ENCODE measurements at regions not wholly inside any gene's neighbourhood (a gene's known extent, or its start where the extent isn't known, plus 50 kb on each side); places are given as distances from the start of the nearest gene placed in this dataset.

- Histone ChIP-seq H3K9me3 (ENCODE audit: control insufficient read depth in 1 of 2, low read length in 2 of 2) (peaks cover 0 to 8% of the 10 kb centered on the region in 2 donors), H3K27me3 (ENCODE audit: insufficient read depth, low read length) (no peaks in the 10 kb centered on the region), H3K27ac (ENCODE audit: low read depth, low read length) (no peak overlapping the region), H3K4me1 (ENCODE audit: insufficient read depth, low read length) (no peaks in the 10 kb centered on the region), H3K4me3 (ENCODE audit: low read length in 2 of 2) (no peak overlapping the region), H3K36me3 (ENCODE audit: insufficient read depth, low read length) (no peaks in the 10 kb centered on the region)
- Mint-ChIP-seq H3K4me3 (no peak overlapping the region), H3K27ac (no peak overlapping the region), H3K27me3 (peaks cover 4% of the 10 kb centered on the region in 2 donors), H3K4me1 (peaks cover 1 to 9% (median 4%) of the 10 kb centered on the region in 4 donors), H3K9me3 (peaks cover 0 to 17% (median 15%) of the 10 kb centered on the region in 8 donors), H3K36me3 (no peaks in the 10 kb centered on the region)
- POLR2A ChIA-PET (ENCODE audit: partially characterized antibody) = no interaction called here
- intact Hi-C loops (cut with micrococcal nuclease) = no loop called here
- CTCF ChIA-PET (ENCODE audit: partially characterized antibody) = no interaction called here
- DNase-seq = no peak
Observed at GRCh38 chr11:69427337-69427736, 54.1 kb upstream of the LINC01488 start.

- Mint-ChIP-seq H3K36me3 (no peaks in the 10 kb centered on the region), H3K4me1 (peaks cover 1 to 9% (median 4%) of the 10 kb centered on the region in 4 donors), H3K9me3 (peaks cover 0 to 17% (median 15%) of the 10 kb centered on the region in 8 donors), H3K27me3 (peaks cover 4% of the 10 kb centered on the region in 2 donors), H3K27ac (no peak overlapping the region), H3K4me3 (no peak overlapping the region)
- Histone ChIP-seq H3K27ac (ENCODE audit: low read depth, low read length) (no peak overlapping the region), H3K36me3 (ENCODE audit: insufficient read depth, low read length) (no peaks in the 10 kb centered on the region), H3K9me3 (ENCODE audit: control insufficient read depth in 1 of 2, low read length in 2 of 2) (peaks cover 0 to 8% of the 10 kb centered on the region in 2 donors), H3K4me3 (ENCODE audit: low read length in 2 of 2) (no peak overlapping the region), H3K27me3 (ENCODE audit: insufficient read depth, low read length) (no peaks in the 10 kb centered on the region), H3K4me1 (ENCODE audit: insufficient read depth, low read length) (no peaks in the 10 kb centered on the region)
- intact Hi-C loops (cut with micrococcal nuclease) = no loop called here
- ChIA-PET CTCF (ENCODE audit: partially characterized antibody) (no interaction called here), POLR2A (ENCODE audit: partially characterized antibody) (no interaction called here)
- DNase-seq = no peak
Observed at GRCh38 chr11:69427906-69428880, 53.3 kb upstream of the LINC01488 start.

- ChIA-PET POLR2A (ENCODE audit: partially characterized antibody) (no interaction called here), CTCF (ENCODE audit: partially characterized antibody) (no interaction called here)
- no peaks in the 10 kb centered on the region for H3K4me1 ChIP-seq (ENCODE audit: insufficient read depth, low read length)
- intact Hi-C loops (cut with micrococcal nuclease) = no loop called here
- no peak overlapping the region for H3K27ac Mint-ChIP-seq
- no peaks in the 10 kb centered on the region for H3K36me3 ChIP-seq (ENCODE audit: insufficient read depth, low read length)
- no peaks in the 10 kb centered on the region for H3K36me3 Mint-ChIP-seq
- no peak overlapping the region for H3K4me3 ChIP-seq (ENCODE audit: low read length in 2 of 2)
- peaks cover 0 to 2% of the 10 kb centered on the region in 2 donors for H3K9me3 ChIP-seq (ENCODE audit: control insufficient read depth in 1 of 2, low read length in 2 of 2)
- peaks cover 1 to 9% (median 4%) of the 10 kb centered on the region in 4 donors for H3K4me1 Mint-ChIP-seq
- H3K27ac ChIP-seq (ENCODE audit: low read depth, low read length) = no peak overlapping the region
- peaks cover 0 to 10% (median 7%) of the 10 kb centered on the region in 8 donors for H3K9me3 Mint-ChIP-seq
- H3K4me3 Mint-ChIP-seq = no peak overlapping the region
- peaks cover 4 to 5% of the 10 kb centered on the region in 2 donors for H3K27me3 Mint-ChIP-seq
- H3K27me3 ChIP-seq (ENCODE audit: insufficient read depth, low read length) = no peaks in the 10 kb centered on the region
- no peak for DNase-seq
Observed at GRCh38 chr11:69429716-69430491, 51.6 kb upstream of the LINC01488 start.

- no peak overlapping the region for H3K27ac Mint-ChIP-seq
- no peaks in the 10 kb centered on the region for H3K4me1 ChIP-seq (ENCODE audit: insufficient read depth, low read length)
- H3K36me3 Mint-ChIP-seq = no peaks in the 10 kb centered on the region
- H3K4me3 ChIP-seq (ENCODE audit: low read length in 2 of 2) = no peak overlapping the region
- intact Hi-C loops (cut with micrococcal nuclease) = no loop called here
- H3K4me1 Mint-ChIP-seq = peaks cover 0 to 7% (median 3%) of the 10 kb centered on the region in 4 donors
- no peak overlapping the region for H3K27ac ChIP-seq (ENCODE audit: low read depth, low read length)
- no peaks in the 10 kb centered on the region for H3K36me3 ChIP-seq (ENCODE audit: insufficient read depth, low read length)
- H3K9me3 ChIP-seq (ENCODE audit: control insufficient read depth in 1 of 2, low read length in 2 of 2) = no peaks in the 10 kb centered on the region
- H3K4me3 Mint-ChIP-seq = no peak overlapping the region
- H3K27me3 Mint-ChIP-seq = peaks cover 0 to 7% of the 10 kb centered on the region in 2 donors
- DNase-seq = no peak
- no peaks in the 10 kb centered on the region for H3K27me3 ChIP-seq (ENCODE audit: insufficient read depth, low read length)
- ChIA-PET CTCF (ENCODE audit: partially characterized antibody) (no interaction called here), POLR2A (ENCODE audit: partially characterized antibody) (no interaction called here)
- peaks cover 0 to 4% (median 2%) of the 10 kb centered on the region in 8 donors for H3K9me3 Mint-ChIP-seq
Observed at GRCh38 chr11:69430566-69430965, 50.9 kb upstream of the LINC01488 start.

GRCh38 chr11:69431136-69431535 is 50.3 kb upstream of the LINC01488 start:
- Histone ChIP-seq H3K27ac (ENCODE audit: low read depth, low read length) (no peak overlapping the region), H3K4me1 (ENCODE audit: insufficient read depth, low read length) (no peaks in the 10 kb centered on the region), H3K4me3 (ENCODE audit: low read length in 2 of 2) (no peak overlapping the region), H3K36me3 (ENCODE audit: insufficient read depth, low read length) (no peaks in the 10 kb centered on the region), H3K27me3 (ENCODE audit: insufficient read depth, low read length) (no peaks in the 10 kb centered on the region), H3K9me3 (ENCODE audit: control insufficient read depth in 1 of 2, low read length in 2 of 2) (no peaks in the 10 kb centered on the region)
- CTCF ChIA-PET (ENCODE audit: partially characterized antibody) = no interaction called here
- DNase-seq = no peak
- no peak overlapping the region for H3K27ac Mint-ChIP-seq
- H3K27me3 Mint-ChIP-seq = peaks cover 0 to 10% of the 10 kb centered on the region in 2 donors
- H3K36me3 Mint-ChIP-seq = no peaks in the 10 kb centered on the region
- peaks cover 0 to 2% (median 0%) of the 10 kb centered on the region in 8 donors for H3K9me3 Mint-ChIP-seq
- POLR2A ChIA-PET (ENCODE audit: partially characterized antibody) = no interaction called here
- H3K4me1 Mint-ChIP-seq = peaks cover 0 to 2% (median 0%) of the 10 kb centered on the region in 4 donors
- intact Hi-C loops (cut with micrococcal nuclease) = no loop called here
- H3K4me3 Mint-ChIP-seq = no peak overlapping the region

All from CD4-positive, alpha-beta memory T cell (primary cell).